ENCODE measurements at regions not wholly inside any gene's neighbourhood (a gene's known extent, or its start where the extent isn't known, plus 50 kb on each side); places are given as distances from the start of the nearest gene placed in this dataset.

DNA sequence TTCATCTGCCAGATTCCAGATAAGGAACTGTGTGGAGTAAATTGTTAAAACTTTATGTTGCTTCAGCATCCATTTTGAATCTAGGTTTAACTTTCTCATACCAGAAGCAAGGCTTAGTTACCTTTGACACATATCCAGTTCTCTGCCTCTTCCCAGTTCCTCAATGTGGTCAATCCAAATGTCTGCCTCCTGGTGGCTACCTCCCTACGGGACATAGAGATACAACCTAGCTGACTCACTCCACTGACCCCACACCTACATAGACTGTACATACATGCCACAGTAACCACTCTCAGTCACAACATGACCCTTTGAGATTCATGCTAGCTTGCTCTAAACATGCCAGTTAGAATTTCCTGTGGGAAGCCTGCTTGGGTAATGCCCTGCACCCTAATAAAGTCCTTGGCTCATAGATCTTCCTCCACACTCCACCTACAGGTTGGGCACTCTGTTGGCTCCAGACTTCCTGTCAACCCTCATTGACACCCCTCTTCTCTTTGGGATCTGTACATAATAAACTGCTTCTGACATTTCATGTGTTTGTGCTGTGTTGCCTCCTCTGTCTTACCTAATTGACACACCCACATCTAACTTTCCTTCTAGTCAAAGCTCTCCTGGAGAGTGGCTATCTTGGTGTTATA is 278.1 kb downstream of the HTR7 start:
- TF ChIP-seq POLR2AphosphoS5 (IDR thresholded peaks at IDR 0.05), result no peak
- Histone ChIP-seq H3K27me3 (no peaks in the 10 kb centered on the region), H3K9me3 (no peaks in the 10 kb centered on the region), H3K4me3 (no peak overlapping the region), H3K27ac (no peak overlapping the region), H3K36me3 (no peaks in the 10 kb centered on the region), H3K4me1 (no peaks in the 10 kb centered on the region)
- WGBS, 5 donors, result 24 to 67% (median 40%) methylated on average over 1 of the region's 1 CpG
- intact Hi-C loops (cut with DNase I; ENCODE audit: low total_unique reads), result no loop called here
- DNase-seq, result no peak

DNA sequence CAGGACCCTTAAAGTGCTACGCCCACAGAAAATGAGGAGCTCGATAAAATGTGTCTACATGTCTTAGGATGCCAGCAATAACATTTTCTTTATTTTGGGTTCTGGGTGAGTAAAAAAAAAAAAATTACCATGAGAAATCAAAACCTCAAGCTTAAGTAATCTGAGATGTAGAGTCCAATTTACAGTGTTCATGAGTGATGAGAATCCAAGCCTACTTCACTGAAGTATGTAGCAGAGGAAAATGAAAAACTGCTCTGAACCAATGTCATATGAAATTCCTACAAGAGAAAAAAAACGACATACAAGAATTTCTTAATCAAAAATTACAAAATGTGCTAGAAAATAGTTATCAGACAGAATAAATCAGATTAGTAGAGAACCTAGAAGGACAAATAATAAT is 274.4 kb downstream of the HTR7 start:
- no peak for TF ChIP-seq POLR2AphosphoS5 (IDR thresholded peaks at IDR 0.05)
- no peak for TF ChIP-seq EP300 (IDR thresholded peaks at IDR 0.05)
- TF ChIP-seq, protein P1, sequence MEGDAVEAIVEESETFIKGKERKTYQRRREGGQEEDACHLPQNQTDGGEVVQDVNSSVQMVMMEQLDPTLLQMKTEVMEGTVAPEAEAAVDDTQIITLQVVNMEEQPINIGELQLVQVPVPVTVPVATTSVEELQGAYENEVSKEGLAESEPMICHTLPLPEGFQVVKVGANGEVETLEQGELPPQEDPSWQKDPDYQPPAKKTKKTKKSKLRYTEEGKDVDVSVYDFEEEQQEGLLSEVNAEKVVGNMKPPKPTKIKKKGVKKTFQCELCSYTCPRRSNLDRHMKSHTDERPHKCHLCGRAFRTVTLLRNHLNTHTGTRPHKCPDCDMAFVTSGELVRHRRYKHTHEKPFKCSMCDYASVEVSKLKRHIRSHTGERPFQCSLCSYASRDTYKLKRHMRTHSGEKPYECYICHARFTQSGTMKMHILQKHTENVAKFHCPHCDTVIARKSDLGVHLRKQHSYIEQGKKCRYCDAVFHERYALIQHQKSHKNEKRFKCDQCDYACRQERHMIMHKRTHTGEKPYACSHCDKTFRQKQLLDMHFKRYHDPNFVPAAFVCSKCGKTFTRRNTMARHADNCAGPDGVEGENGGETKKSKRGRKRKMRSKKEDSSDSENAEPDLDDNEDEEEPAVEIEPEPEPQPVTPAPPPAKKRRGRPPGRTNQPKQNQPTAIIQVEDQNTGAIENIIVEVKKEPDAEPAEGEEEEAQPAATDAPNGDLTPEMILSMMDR (IDR thresholded peaks at IDR 0.05), result no peak
- TF ChIP-seq POLR2A (IDR thresholded peaks at IDR 0.05), result no peak
- DNase-seq, result no peak
- Histone ChIP-seq H3K4me1 (no peaks in the 10 kb centered on the region), H3K36me3 (no peaks in the 10 kb centered on the region), H3K27me3 (no peaks in the 10 kb centered on the region), H3K4me3 (no peak overlapping the region), H3K9me3 (no peaks in the 10 kb centered on the region), H3K27ac (no peak overlapping the region)
- intact Hi-C loops (cut with DNase I; ENCODE audit: low total_unique reads), result no loop called here
- 55 to 83% (median 77%) methylated on average over 3 of the region's 3 CpGs for WGBS, 5 donors

DNA sequence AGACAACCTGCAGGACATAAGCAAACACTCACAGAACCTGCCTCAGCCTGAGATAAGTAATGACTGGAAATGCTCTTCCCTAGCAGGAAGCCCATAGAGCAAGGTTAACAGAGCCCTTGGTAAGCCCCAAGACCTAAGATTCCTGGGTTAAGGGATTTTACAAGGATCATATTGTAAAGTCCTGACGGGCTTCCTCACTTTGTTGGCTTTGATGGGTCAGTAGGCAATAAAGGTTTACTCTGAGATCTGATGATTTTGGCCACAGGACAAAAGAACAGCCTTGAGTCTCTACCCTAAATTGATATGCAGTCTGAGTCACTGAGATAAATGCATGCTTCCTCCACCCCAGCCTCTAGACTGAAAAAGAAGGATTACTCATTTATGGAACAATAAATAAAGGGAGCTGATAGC is 270.8 kb downstream of the HTR7 start:
- 5 to 58% (median 16%) methylated on average over 1 of the region's 1 CpG for WGBS, 5 donors
- DNase-seq, result no peak

DNA sequence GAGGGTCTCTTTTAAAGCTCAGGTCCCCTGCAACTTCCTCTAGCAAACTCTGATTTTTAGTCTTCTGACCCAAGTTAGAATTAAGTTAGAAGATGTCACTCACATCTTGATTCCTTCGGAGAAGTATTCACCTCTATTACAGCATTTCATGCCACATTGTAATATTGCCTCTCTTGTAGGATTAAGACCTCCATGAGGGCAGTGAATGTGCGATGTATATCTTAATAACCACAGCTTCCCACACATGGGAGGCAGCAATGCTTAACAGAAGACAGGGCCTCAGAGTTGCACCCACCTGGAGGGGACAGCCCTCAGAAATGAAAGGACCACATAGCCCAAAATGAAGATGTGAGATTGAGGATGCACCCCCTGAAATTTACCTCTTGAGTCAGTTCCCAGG is 270.3 kb downstream of the HTR7 start:
- intact Hi-C loops (cut with DNase I; ENCODE audit: low total_unique reads), result no loop called here
- Histone ChIP-seq H3K27me3 (no peaks in the 10 kb centered on the region), H3K27ac (no peak overlapping the region), H3K4me1 (peaks cover 0 to 13% (median under 1%) of the 10 kb centered on the region in 4 donors), H3K4me3 (no peak overlapping the region), H3K36me3 (no peaks in the 10 kb centered on the region), H3K9me3 (no peaks in the 10 kb centered on the region)
- WGBS, 5 donors, result 82 to 95% (median 90%) methylated on average over 2 of the region's 2 CpGs
- TF ChIP-seq EP300 (IDR thresholded peaks at IDR 0.05), result no peak
- no peak for TF ChIP-seq POLR2A (IDR thresholded peaks at IDR 0.05)
- TF ChIP-seq, protein P1 (IDR thresholded peaks at IDR 0.05), result no peak
- TF ChIP-seq POLR2AphosphoS5 (IDR thresholded peaks at IDR 0.05), result no peak
- no peak for DNase-seq

More for the DNA sequence above, 270.8 kb downstream of the HTR7 start:
- Histone ChIP-seq H3K36me3 (no peaks in the 10 kb centered on the region), H3K9me3 (no peaks in the 10 kb centered on the region), H3K27ac (no peak overlapping the region), H3K4me3 (no peak overlapping the region), H3K27me3 (no peaks in the 10 kb centered on the region), H3K4me1 (peaks cover 0 to 10% (median 0%) of the 10 kb centered on the region in 4 donors)
- no peak for TF ChIP-seq POLR2AphosphoS5 (IDR thresholded peaks at IDR 0.05)
- no peak for TF ChIP-seq POLR2A (IDR thresholded peaks at IDR 0.05)
- TF ChIP-seq, protein P1 (IDR thresholded peaks at IDR 0.05), result no peak
- no peak for TF ChIP-seq EP300 (IDR thresholded peaks at IDR 0.05)
- intact Hi-C loops (cut with DNase I; ENCODE audit: low total_unique reads), result no loop called here

DNA sequence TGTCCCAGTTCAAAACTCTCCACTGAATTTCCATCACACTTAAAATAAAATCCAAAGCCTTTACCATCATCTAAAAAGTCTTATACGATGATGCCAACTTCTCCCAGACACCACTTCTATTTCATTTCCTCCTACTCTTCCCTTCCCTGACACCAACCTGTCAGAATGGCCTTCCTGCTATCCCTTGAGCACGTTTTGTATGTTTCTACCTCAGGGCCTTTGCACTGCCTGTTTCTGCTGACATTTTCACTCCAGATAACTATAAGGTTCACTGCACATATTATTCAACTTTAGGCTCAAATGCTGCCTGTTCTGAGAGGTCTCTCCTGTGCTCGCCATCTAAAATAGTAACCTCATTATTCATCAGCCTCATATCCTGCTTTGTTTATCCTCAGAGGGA is 269.6 kb downstream of the HTR7 start:
- Histone ChIP-seq H3K27ac (no peak overlapping the region), H3K4me3 (no peak overlapping the region), H3K4me1 (peaks cover 0 to 16% (median 2%) of the 10 kb centered on the region in 4 donors), H3K9me3 (no peaks in the 10 kb centered on the region), H3K36me3 (no peaks in the 10 kb centered on the region), H3K27me3 (no peaks in the 10 kb centered on the region)
- TF ChIP-seq, protein P1 (IDR thresholded peaks at IDR 0.05), result no peak
- TF ChIP-seq EP300 (IDR thresholded peaks at IDR 0.05) (no peak), POLR2A (IDR thresholded peaks at IDR 0.05) (no peak)
- intact Hi-C loops (cut with DNase I; ENCODE audit: low total_unique reads), result no loop called here
- WGBS, 5 donors, result 71 to 80% (median 78%) methylated on average over 3 of the region's 3 CpGs
- DNase-seq, result no peak
